ENCODE measurements at regions not wholly inside any gene's neighbourhood (a gene's known extent, or its start where the extent isn't known, plus 50 kb on each side); places are given as distances from the start of the nearest gene placed in this dataset.

GRCh38 chr2:84373391-84373790 is 85.7 kb downstream of the SUCLG1 start:
- Histone ChIP-seq H3K4me3 (ENCODE audit: low read depth, low read length) (no peak overlapping the region), H3K9me3 (ENCODE audit: control insufficient read depth, insufficient read depth, low read length) (no peaks in the 10 kb centered on the region), H3K9ac (ENCODE audit: low read depth, low read length) (no peak overlapping the region), H3K36me3 (ENCODE audit: control insufficient read depth, insufficient read depth, low read length) (no peaks in the 10 kb centered on the region), H3K4me1 (ENCODE audit: control insufficient read depth, insufficient read depth, low read length) (no peaks in the 10 kb centered on the region), H3K27me3 (ENCODE audit: control insufficient read depth, insufficient read depth, low read length) (no peaks in the 10 kb centered on the region)

DNA sequence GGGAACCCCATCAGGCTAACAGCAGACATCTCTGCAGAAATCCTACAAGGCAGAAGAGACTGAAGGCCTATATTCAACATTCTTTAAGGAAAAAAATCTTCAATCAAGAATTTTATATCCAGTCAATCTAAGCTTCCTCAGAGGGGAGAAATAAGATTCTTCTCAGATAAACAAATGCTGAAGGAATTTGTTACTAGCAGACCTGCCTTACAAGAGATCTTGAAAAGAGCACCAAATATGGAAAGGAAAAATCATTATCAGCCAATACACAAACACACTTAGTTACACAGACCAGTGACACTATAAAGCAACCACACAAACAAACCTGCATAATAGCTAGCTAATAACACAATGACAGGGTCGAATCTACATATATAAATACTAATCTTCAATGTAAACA is 96.5 kb downstream of the SUCLG1 start:
- no peaks in the 10 kb centered on the region for H3K9me3 ChIP-seq (ENCODE audit: control insufficient read depth, insufficient read depth, low read length)
- no peaks in the 10 kb centered on the region for H3K4me1 ChIP-seq (ENCODE audit: control insufficient read depth, insufficient read depth, low read length)
- H3K9ac ChIP-seq (ENCODE audit: low read depth, low read length): no peak overlapping the region
- no peaks in the 10 kb centered on the region for H3K27me3 ChIP-seq (ENCODE audit: control insufficient read depth, insufficient read depth, low read length)
- no peaks in the 10 kb centered on the region for H3K36me3 ChIP-seq (ENCODE audit: control insufficient read depth, insufficient read depth, low read length)
- H3K4me3 ChIP-seq (ENCODE audit: low read depth, low read length): no peak overlapping the region

DNA sequence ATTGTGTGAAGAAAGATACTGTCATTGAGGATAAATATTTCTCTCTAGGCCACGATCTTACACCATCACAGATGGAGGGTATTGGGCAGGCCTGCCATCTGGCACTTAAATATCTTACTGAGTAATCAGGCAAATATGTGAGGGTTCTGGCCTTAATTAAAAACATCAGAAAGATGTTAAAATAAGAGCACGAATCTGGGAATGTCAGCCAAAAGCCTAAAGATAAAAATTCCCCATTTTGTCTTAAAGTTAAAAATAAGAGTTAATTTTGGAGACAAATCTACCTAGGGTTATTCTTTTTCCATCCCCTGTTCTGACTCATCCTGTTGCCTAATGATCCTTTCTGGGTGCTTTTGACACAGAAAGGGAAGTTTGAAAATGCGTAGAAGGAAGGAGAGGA is 121.0 kb downstream of the SUCLG1 start:
- no peaks in the 10 kb centered on the region for H3K27me3 ChIP-seq (ENCODE audit: control insufficient read depth, insufficient read depth, low read length)
- no peaks in the 10 kb centered on the region for H3K9me3 ChIP-seq (ENCODE audit: control insufficient read depth, insufficient read depth, low read length)
- H3K4me3 ChIP-seq (ENCODE audit: low read depth, low read length): no peak overlapping the region
- no peak overlapping the region for H3K9ac ChIP-seq (ENCODE audit: low read depth, low read length)
- no peaks in the 10 kb centered on the region for H3K4me1 ChIP-seq (ENCODE audit: control insufficient read depth, insufficient read depth, low read length)
- no peaks in the 10 kb centered on the region for H3K36me3 ChIP-seq (ENCODE audit: control insufficient read depth, insufficient read depth, low read length)

GRCh38 chr2:84327645-84328249 is 131.3 kb downstream of the SUCLG1 start:
- no peaks in the 10 kb centered on the region for H3K9me3 ChIP-seq (ENCODE audit: control insufficient read depth, insufficient read depth, low read length)
- no peak overlapping the region for H3K4me3 ChIP-seq (ENCODE audit: low read depth, low read length)
- H3K4me1 ChIP-seq (ENCODE audit: control insufficient read depth, insufficient read depth, low read length): no peaks in the 10 kb centered on the region
- H3K9ac ChIP-seq (ENCODE audit: low read depth, low read length): no peak overlapping the region
- no peaks in the 10 kb centered on the region for H3K36me3 ChIP-seq (ENCODE audit: control insufficient read depth, insufficient read depth, low read length)
- H3K27me3 ChIP-seq (ENCODE audit: control insufficient read depth, insufficient read depth, low read length): no peaks in the 10 kb centered on the region

DNA sequence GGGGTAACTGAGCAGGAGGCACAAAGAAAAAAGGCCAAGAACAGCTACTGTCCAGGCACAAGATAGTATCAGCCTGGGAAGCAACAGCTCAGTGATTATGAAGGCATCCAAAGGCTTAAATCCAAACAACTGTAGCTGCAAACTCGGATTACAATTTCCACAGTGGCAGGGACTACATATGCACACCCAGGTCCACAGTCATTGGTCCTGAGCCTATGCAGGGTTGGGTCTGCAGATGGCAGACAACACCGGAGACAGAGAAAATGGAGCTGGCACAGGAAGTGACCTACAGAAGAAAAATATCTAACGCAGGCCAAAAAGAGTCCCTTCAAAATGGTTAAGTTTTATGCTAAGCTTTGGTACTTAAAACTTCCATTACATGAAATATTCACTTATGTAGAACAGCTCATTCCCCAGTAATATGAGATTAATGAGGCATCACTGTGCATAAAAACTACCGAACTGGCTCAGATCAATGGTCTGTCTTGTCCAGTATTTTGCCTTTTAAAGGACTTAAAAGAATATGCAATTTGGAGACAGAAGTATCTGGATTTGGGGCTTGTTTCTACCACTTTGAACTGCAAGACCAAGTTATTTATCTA is 132.1 kb downstream of the SUCLG1 start:
- H3K4me1 ChIP-seq (ENCODE audit: control insufficient read depth, insufficient read depth, low read length): no peaks in the 10 kb centered on the region
- H3K4me3 ChIP-seq (ENCODE audit: low read depth, low read length): no peak overlapping the region
- no peaks in the 10 kb centered on the region for H3K36me3 ChIP-seq (ENCODE audit: control insufficient read depth, insufficient read depth, low read length)
- H3K9me3 ChIP-seq (ENCODE audit: control insufficient read depth, insufficient read depth, low read length): no peaks in the 10 kb centered on the region
- no peak overlapping the region for H3K9ac ChIP-seq (ENCODE audit: low read depth, low read length)
- H3K27me3 ChIP-seq (ENCODE audit: control insufficient read depth, insufficient read depth, low read length): no peaks in the 10 kb centered on the region

- Histone ChIP-seq H3K36me3 (ENCODE audit: control insufficient read depth, insufficient read depth, low read length) (no peaks in the 10 kb centered on the region), H3K27me3 (ENCODE audit: control insufficient read depth, insufficient read depth, low read length) (no peaks in the 10 kb centered on the region), H3K9ac (ENCODE audit: low read depth, low read length) (no peak overlapping the region), H3K9me3 (ENCODE audit: control insufficient read depth, insufficient read depth, low read length) (no peaks in the 10 kb centered on the region), H3K4me1 (ENCODE audit: control insufficient read depth, insufficient read depth, low read length) (no peaks in the 10 kb centered on the region), H3K4me3 (ENCODE audit: low read depth, low read length) (no peak overlapping the region)
These were observed 135.2 kb downstream of the SUCLG1 start for GRCh38 chr2:84323890-84324289.

- Histone ChIP-seq H3K9me3 (ENCODE audit: control insufficient read depth, insufficient read depth, low read length) (no peaks in the 10 kb centered on the region), H3K4me3 (ENCODE audit: low read depth, low read length) (no peak overlapping the region), H3K36me3 (ENCODE audit: control insufficient read depth, insufficient read depth, low read length) (no peaks in the 10 kb centered on the region), H3K4me1 (ENCODE audit: control insufficient read depth, insufficient read depth, low read length) (no peaks in the 10 kb centered on the region), H3K27me3 (ENCODE audit: control insufficient read depth, insufficient read depth, low read length) (no peaks in the 10 kb centered on the region), H3K9ac (ENCODE audit: low read depth, low read length) (no peak overlapping the region)
These were observed 138.1 kb downstream of the SUCLG1 start for GRCh38 chr2:84320940-84321339.

- Histone ChIP-seq H3K4me3 (ENCODE audit: low read depth, low read length) (no peak overlapping the region), H3K4me1 (ENCODE audit: control insufficient read depth, insufficient read depth, low read length) (peaks cover 2% of the 10 kb centered on the region), H3K9me3 (ENCODE audit: control insufficient read depth, insufficient read depth, low read length) (no peaks in the 10 kb centered on the region), H3K36me3 (ENCODE audit: control insufficient read depth, insufficient read depth, low read length) (no peaks in the 10 kb centered on the region), H3K27me3 (ENCODE audit: control insufficient read depth, insufficient read depth, low read length) (no peaks in the 10 kb centered on the region), H3K9ac (ENCODE audit: low read depth, low read length) (no peak overlapping the region)
These were observed 139.5 kb downstream of the SUCLG1 start for GRCh38 chr2:84319581-84319980.

- Histone ChIP-seq H3K9me3 (ENCODE audit: control insufficient read depth, insufficient read depth, low read length) (no peaks in the 10 kb centered on the region), H3K9ac (ENCODE audit: low read depth, low read length) (no peak overlapping the region), H3K27me3 (ENCODE audit: control insufficient read depth, insufficient read depth, low read length) (no peaks in the 10 kb centered on the region), H3K4me3 (ENCODE audit: low read depth, low read length) (no peak overlapping the region), H3K4me1 (ENCODE audit: control insufficient read depth, insufficient read depth, low read length) (peaks cover 5% of the 10 kb centered on the region), H3K36me3 (ENCODE audit: control insufficient read depth, insufficient read depth, low read length) (peaks cover 3% of the 10 kb centered on the region)
These were observed 141.9 kb downstream of the SUCLG1 start for GRCh38 chr2:84317135-84317534.

DNA sequence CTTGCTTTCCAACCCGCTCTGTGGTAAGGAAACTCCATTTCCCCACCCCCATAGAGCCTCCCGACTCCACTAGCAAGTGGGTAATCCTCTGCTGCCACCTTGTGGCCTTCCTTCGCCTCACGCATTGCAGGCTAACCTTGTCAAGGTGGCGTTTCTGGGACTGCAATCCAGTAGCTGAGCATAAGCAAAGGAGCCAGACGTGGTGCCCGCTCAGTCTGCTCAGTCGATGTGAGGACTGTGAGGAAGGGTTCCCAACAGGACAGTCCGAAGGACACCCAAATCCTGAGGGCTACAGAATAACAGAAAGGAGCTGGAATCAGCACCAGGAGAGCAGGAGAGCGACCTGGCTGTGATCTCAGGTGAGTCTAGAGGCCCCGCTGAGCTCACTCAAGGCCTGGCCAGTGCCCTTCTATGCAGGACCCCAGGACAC is 144.2 kb downstream of the SUCLG1 start:
- Histone ChIP-seq H3K9ac (ENCODE audit: low read depth, low read length) (no peak overlapping the region), H3K9me3 (ENCODE audit: control insufficient read depth, insufficient read depth, low read length) (no peaks in the 10 kb centered on the region), H3K27me3 (ENCODE audit: control insufficient read depth, insufficient read depth, low read length) (no peaks in the 10 kb centered on the region), H3K4me3 (ENCODE audit: low read depth, low read length) (no peak overlapping the region), H3K36me3 (ENCODE audit: control insufficient read depth, insufficient read depth, low read length) (peaks cover 3% of the 10 kb centered on the region), H3K4me1 (ENCODE audit: control insufficient read depth, insufficient read depth, low read length) (peaks cover 5% of the 10 kb centered on the region)

DNA sequence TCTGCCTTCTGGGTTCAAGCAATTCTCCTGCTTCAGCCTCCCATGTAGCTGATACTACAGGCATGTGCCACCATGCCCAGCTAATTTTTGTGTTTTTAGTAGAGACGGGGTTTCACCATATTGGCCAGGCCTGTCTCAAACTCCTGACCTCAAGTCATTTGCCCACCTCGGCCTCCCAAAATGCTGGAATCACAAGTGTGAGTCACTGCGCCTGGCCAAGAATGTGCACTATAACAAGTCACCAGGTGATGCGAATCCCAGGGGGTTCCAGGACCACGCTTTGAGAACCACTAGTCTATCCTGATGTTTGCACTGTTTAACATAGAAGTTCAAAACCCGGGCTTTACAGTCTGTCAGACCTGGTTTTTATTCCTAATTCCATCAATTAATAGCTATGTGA is 144.8 kb downstream of the SUCLG1 start:
- H3K36me3 ChIP-seq (ENCODE audit: control insufficient read depth, insufficient read depth, low read length): peaks cover 3% of the 10 kb centered on the region
- peaks cover 5% of the 10 kb centered on the region for H3K4me1 ChIP-seq (ENCODE audit: control insufficient read depth, insufficient read depth, low read length)
- H3K9me3 ChIP-seq (ENCODE audit: control insufficient read depth, insufficient read depth, low read length): no peaks in the 10 kb centered on the region
- H3K4me3 ChIP-seq (ENCODE audit: low read depth, low read length): no peak overlapping the region
- H3K9ac ChIP-seq (ENCODE audit: low read depth, low read length): no peak overlapping the region
- H3K27me3 ChIP-seq (ENCODE audit: control insufficient read depth, insufficient read depth, low read length): no peaks in the 10 kb centered on the region

- Histone ChIP-seq H3K9me3 (ENCODE audit: control insufficient read depth, insufficient read depth, low read length) (peaks cover 3% of the 10 kb centered on the region), H3K27me3 (ENCODE audit: control insufficient read depth, insufficient read depth, low read length) (no peaks in the 10 kb centered on the region), H3K4me3 (ENCODE audit: low read depth, low read length) (no peak overlapping the region), H3K36me3 (ENCODE audit: control insufficient read depth, insufficient read depth, low read length) (peaks cover 3% of the 10 kb centered on the region), H3K9ac (ENCODE audit: low read depth, low read length) (no peak overlapping the region), H3K4me1 (ENCODE audit: control insufficient read depth, insufficient read depth, low read length) (peaks cover 2% of the 10 kb centered on the region)
These were observed 149.8 kb downstream of the SUCLG1 start for GRCh38 chr2:84309281-84309680.
